MM.1S (cell line): ENCODE measurements at regions not wholly inside any gene's neighbourhood (a gene's known extent, or its start where the extent isn't known, plus 50 kb on each side); places are given as distances from the start of the nearest gene placed in this dataset.

Experiments
- DNase-seq: peaks from one replicate; pipeline ENCODE4 v3.0.0-alpha.2; 2015
- H2AFZ ChIP-seq: fragments of 300-600 bp; sonication (generic); 2 replicates; pipeline ENCODE4 v1.6.0; 2016; ENCODE audit warnings: antibody characterized with exemption, low read length
- H3F3A ChIP-seq: fragments of 300-600 bp; sonication (generic); 2 replicates; pipeline ENCODE4 v1.6.1; 2016; ENCODE audit warnings: mild to moderate bottlenecking, antibody characterized with exemption, low read length, moderate library complexity, mixed read lengths; ENCODE audit not compliant: insufficient read depth
- H3K27ac ChIP-seq: fragments of 300-600 bp; sonication (generic); 2 replicates; pipeline ENCODE4 v1.5.1; 2016; ENCODE audit warnings: mild to moderate bottlenecking, low read length
- H3K27me3 ChIP-seq: fragments of 300-600 bp; sonication (generic); replicated peaks from 2 replicates; pipeline ENCODE4 v1.6.0; 2016; ENCODE audit warnings: low read length; ENCODE audit not compliant: insufficient read depth
- H3K36me3 ChIP-seq: fragments of 300-600 bp; sonication (generic); replicated peaks from 2 replicates; pipeline ENCODE4 v1.6.1; 2016; ENCODE audit warnings: mild to moderate bottlenecking, low read length, mixed read lengths; ENCODE audit not compliant: insufficient read depth
- H3K4me1 ChIP-seq: fragments of 300-600 bp; sonication (generic); 2 replicates; pipeline ENCODE4 v1.6.1; 2016; ENCODE audit warnings: low read length, mixed read lengths
- H3K4me2 ChIP-seq: fragments of 300-600 bp; sonication (generic); 2 replicates; pipeline ENCODE4 v1.6.0; 2016; ENCODE audit warnings: low read depth, low read length
- H3K4me3 ChIP-seq: fragments of 300-600 bp; sonication (generic); 2 replicates; pipeline ENCODE4 v1.5.1; 2016; ENCODE audit warnings: low read length, mixed read lengths
- H3K79me2 ChIP-seq: fragments of 300-600 bp; sonication (generic); 2 replicates; pipeline ENCODE4 v1.6.1; 2016; ENCODE audit warnings: mixed run types, low read length, mixed read lengths
- H3K9ac ChIP-seq: fragments of 300-600 bp; sonication (generic); 2 replicates; pipeline ENCODE4 v1.6.1; 2016; ENCODE audit warnings: low read length, mixed read lengths
- H3K9me2 ChIP-seq: fragments of 300-600 bp; sonication (generic); replicated peaks from 2 replicates; pipeline ENCODE4 v1.6.1; 2016; ENCODE audit warnings: mild to moderate bottlenecking, low read length, mixed read lengths; ENCODE audit not compliant: insufficient read depth
- H3K9me3 ChIP-seq: fragments of 300-600 bp; sonication (generic); replicated peaks from 2 replicates; pipeline ENCODE4 v1.6.1; 2016; ENCODE audit warnings: mild to moderate bottlenecking, low read length, mixed read lengths; ENCODE audit not compliant: insufficient read depth
- H4K20me1 ChIP-seq: fragments of 300-600 bp; sonication (generic); 2 replicates; pipeline ENCODE4 v1.6.1; 2016; ENCODE audit warnings: mild to moderate bottlenecking, low read length, moderate library complexity, mixed read lengths; ENCODE audit not compliant: insufficient read depth
- CTCF ChIP-seq: fragments of 300-600 bp; sonication (generic); IDR thresholded peaks from 2 replicates; pipeline ENCODE4 v1.5.1; 2016; ENCODE audit warnings: antibody characterized with exemption, low read length, mixed read lengths
- EZH2 ChIP-seq: fragments of 300-600 bp; sonication (generic); optimal IDR thresholded peaks from 2 replicates; pipeline ENCODE3; 2017; ENCODE audit warnings: low read depth, mild to moderate bottlenecking, antibody characterized with exemption, low read length, mixed read lengths
- EZH2phosphoT487 ChIP-seq: fragments of 300-600 bp; sonication (generic); IDR thresholded peaks from 2 replicates; pipeline ENCODE4 v1.6.1; 2018; ENCODE audit warnings: antibody characterized with exemption, low read length

- H3K27me3 ChIP-seq: no peaks in the 10 kb centered on the region
- no peak overlapping the region for H3K4me2 ChIP-seq
- H4K20me1 ChIP-seq: no peaks in the 10 kb centered on the region
- H3K9ac ChIP-seq: no peak overlapping the region
- no peaks in the 10 kb centered on the region for H3K9me2 ChIP-seq
- TF ChIP-seq CTCF (no peak; the same call in 1 of the 2 replicates), EZH2phosphoT487 (no peak), EZH2 (no peak)
- H3F3A ChIP-seq: peaks cover 25% of the 10 kb centered on the region
- H3K4me3 ChIP-seq: no peak overlapping the region
- H3K36me3 ChIP-seq: no peaks in the 10 kb centered on the region
- peaks cover under 1% of the 10 kb centered on the region; the same call in 1 of the 2 replicates for H3K4me1 ChIP-seq
- no peak overlapping the region for H2AFZ ChIP-seq
- H3K9me3 ChIP-seq: no peaks in the 10 kb centered on the region
- no peak overlapping the region for H3K27ac ChIP-seq
- DNase-seq: no peak
- no peaks in the 10 kb centered on the region for H3K79me2 ChIP-seq
Observed at GRCh38 chr6:26211963-26212362, 124.7 kb downstream of the HFE start.

GRCh38 chr6:26213334-26214075 lies 126.3 kb downstream of the HFE start:
- Histone ChIP-seq H3K36me3 (no peaks in the 10 kb centered on the region), H3F3A (peaks cover 40% of the 10 kb centered on the region), H4K20me1 (no peaks in the 10 kb centered on the region), H3K9me3 (no peaks in the 10 kb centered on the region), H3K4me2 (no peak overlapping the region), H3K27ac (no peak overlapping the region), H3K9ac (no peak overlapping the region), H3K4me1 (no peaks in the 10 kb centered on the region), H3K79me2 (no peaks in the 10 kb centered on the region), H3K4me3 (no peak overlapping the region), H2AFZ (no peak overlapping the region), H3K9me2 (no peaks in the 10 kb centered on the region), H3K27me3 (no peaks in the 10 kb centered on the region)
- no peak for TF ChIP-seq EZH2
- no peak for TF ChIP-seq EZH2phosphoT487
- TF ChIP-seq CTCF: no peak
- no peak for DNase-seq

- Histone ChIP-seq H4K20me1 (no peaks in the 10 kb centered on the region), H3K27ac (peak overlapping the region; percentile 95), H3K9me2 (no peaks in the 10 kb centered on the region), H2AFZ (0 out of 2 replicates have a peak overlapping the region, but pooled peaks have one; percentile 33), H3K9ac (peak overlapping the region; percentile 59), H3K4me3 (peak overlapping the region; percentile 54), H3K4me2 (peak overlapping the region; percentile 85), H3K79me2 (no peaks in the 10 kb centered on the region), H3K9me3 (no peaks in the 10 kb centered on the region), H3F3A (peaks cover 42% of the 10 kb centered on the region), H3K4me1 (0 out of 2 replicates have a peak, but pooled peaks cover 5% of the 10 kb centered on the region), H3K27me3 (no peaks in the 10 kb centered on the region), H3K36me3 (no peaks in the 10 kb centered on the region)
- no peak for DNase-seq
- no peak for TF ChIP-seq EZH2phosphoT487
- TF ChIP-seq CTCF: no peak
- no peak for TF ChIP-seq EZH2
Observed at GRCh38 chr6:26214803-26215584, 127.8 kb downstream of the HFE start.
